Umbilical cord (tissue), 1 donor: ENCODE measurements at regions not wholly inside any gene's neighbourhood (a gene's known extent, or its start where the extent isn't known, plus 50 kb on each side); places are given as distances from the start of the nearest gene placed in this dataset.

Experiments used
- DNase-seq: peaks from one replicate; pipeline ENCODE4 v3.0.0-alpha.2; 2015; ENCODE audit warnings: low spot score

DNA sequence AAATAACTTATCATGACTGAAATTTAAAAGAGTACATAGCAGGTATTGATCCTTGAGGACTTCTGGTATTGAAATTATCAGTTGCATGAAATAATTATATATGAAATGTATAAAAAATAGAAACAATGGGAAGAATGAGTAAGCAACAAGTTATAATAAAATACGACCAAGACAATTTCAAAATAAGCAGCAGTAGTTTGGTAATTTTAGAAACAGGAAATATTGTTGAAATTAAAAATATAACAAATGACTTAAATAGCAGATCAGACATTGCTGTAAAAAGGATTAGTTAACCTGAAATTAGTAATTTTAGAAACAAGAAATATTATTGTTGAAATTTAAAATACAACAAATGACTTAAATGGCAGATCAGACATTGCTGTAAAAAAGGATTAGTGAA, 152.3 kb downstream of the BTC start:
- DNase-seq: no peak

DNA sequence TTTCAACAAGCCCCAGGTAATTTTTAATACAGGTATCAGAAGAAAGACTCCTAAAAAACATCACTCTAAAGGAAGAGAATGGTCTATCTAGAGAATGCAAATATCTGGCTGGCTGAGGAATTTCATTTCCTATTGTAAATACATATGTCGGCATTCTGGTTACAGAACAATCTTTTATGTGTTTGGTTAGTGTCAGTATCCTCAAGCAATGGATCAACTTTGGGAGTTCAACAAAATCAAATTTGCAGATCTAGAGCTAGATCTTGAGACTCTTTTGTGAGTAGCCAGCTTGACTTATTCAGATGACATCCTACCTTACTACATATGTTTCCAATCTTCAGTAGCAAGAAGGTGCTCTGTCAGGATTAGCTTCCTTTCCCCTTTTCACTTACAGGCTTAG, 145.1 kb downstream of the BTC start:
- no peak for DNase-seq

DNA sequence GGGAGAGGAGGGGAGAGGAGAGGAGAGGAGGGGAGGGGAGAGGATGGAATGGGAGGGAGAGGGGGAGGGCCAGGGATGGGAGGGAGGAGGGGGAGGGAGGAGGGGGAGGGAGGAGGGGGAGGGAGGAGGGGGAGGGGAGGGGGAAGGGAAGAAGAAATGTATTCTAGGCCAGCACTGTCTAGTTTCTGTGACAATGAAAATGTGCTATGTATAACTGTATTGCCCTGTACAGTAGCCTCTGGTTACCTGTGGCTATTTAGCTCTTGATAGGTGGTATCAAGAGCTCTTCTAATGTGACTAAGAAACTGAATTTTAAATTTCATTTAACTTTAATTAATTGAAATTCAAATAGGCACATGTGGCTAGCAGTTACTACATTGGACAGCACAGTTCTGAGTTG, 143.1 kb downstream of the BTC start:
- no peak for DNase-seq

DNA sequence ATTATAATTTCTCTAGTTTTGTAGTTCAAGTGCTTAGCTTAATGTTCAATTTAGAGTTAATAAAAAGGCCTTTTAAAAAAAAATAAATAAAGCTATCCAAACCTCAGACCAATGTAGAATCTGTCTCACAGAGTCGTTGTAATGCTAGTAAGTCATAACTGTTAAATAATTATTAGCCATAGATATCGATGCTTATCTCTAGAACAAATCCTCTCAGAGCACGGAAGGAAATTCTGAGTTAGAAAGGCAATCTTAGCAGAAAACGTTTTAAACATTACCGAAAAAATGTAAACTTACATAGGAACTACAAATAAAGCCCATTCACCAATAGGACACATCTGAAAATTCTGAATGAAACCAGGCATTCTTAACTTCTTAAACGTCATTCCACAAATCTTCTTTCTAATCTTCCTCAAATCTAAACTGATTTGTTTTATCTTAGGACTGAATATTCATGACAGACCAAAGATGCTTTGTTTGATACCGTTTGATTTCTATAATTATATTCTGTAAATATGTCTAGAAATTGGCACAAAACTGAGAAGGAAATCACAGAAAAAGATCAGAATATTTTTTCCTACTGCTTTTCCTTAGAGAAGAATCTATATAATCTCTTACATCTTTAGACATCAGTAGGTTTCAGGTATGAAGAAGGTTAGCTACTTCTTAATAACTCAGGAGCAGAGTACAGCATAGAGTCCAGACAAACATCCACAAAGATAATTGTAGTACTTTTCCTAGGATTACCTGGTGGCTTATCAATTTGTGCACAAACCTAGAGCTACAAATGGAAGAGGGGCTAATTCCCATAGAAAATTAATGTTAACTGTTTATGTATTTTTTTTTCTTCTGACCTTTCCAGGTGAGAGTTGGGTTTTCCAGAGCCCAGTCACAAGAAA, 140.7 kb downstream of the BTC start:
- DNase-seq: no peak

DNA sequence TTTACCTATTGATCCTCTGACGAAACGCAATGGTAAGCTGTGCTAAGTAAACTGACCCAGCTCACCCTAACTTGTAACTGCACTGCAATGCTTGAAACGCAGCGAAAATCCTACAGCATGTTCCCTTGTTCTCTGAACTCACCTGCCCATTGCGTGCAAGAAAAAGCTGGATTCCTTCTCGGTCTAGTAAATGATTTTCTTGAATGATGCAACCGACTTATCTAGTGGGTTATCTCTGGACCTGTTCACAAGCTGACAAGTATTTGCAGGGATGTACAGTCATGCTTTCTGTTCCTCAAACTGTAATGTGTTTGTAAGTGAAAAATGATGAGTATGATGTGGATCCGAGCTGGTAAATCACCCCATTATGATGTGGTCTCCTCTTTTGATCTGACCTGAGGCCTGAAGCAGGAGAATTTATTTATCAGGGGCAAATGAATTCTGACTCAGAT, 140.1 kb downstream of the BTC start:
- DNase-seq: peak; percentile 22

DNA sequence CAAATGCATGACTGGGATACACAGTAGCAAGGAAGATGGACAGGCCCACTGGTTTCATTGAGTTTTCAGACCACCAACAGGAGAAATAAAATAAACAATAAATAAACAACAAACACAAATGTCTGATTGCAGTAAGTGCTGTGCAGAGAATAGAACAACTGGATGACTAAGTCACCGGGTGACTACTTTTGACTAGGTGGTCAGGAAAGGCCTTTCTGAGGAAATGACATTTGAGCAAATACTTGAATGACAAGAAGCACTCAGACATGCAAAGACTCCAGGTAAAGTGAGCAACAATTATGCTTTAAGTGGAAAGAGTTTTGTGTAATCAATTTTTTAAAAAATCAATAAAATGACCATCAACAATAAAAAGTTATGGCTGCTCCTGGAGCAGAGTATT, 137.7 kb downstream of the BTC start:
- no peak for DNase-seq

DNA sequence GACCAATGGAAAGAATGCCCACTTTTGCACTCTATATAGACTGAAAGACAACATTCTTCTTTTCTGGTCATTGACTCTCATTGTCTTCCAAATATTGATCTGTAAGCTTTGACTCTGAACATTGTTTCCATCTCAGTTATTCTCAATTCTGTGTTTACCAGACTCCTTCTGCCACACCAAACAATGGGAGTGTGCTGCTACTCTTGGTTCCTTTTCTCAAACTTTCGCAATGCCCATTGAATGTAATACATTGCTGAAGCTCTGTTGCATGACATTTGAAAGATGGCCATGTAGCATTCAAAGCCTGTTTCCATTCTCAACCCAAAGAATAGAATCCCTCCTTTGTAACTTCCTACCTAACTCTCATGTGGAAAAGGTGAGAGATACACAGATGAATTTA, 136.2 kb downstream of the BTC start:
- DNase-seq: no peak

DNA sequence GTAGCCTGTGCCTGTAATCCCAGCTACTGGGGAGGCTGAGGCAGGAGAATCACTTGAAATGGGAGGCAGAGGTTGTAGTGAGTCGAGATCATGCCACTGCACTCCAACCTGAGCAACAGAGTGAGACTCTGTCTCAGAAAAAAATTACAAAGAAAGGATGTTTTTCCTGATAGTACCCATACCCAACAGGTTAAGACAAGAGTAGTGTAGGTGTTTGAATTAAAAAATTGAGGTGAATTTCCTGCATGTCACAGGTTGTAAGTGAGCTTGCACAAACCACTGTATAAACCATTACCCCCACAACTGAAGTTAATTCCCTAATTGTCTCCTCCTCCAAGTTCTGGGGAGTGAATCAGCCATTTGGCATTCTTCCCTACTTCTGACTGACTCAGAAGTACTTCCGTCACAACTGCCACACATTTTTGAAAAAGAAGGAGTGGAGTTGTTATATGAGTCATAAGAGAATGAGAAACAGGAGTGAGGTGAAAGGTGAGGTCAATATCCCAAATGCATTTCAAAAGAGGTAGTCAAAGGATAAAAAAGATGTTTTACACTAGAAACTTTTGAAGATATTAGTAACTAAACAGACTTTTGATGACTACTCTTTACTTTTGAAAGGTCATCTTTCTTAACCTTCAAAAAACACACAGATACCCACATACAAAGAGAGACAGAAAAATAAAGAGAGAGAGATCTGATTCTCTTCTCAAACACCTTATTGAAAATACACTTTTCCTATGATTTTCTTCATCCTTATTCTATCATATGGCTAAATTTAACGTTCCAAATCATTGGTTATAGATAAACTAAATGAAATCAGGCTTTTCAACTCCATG, 134.5 kb downstream of the BTC start:
- DNase-seq: peak; percentile 80

DNA sequence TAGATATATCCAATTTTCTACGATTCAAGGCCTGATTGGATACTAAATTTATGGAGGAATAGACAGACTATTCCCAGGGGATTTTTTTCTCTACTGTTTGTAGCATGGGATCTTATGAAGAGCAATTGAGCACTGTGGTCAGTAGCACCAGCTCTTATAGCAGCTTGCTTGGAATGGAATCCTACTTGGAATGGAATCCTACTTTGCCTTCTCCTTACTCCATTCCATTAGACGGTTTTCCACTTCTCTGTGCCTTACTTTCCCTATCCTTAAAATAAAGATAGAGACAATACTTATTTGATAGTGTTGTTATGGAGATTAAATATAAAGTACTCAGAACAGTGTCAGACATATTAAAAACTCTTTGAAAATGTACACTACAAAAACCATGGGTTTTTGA, 133.5 kb downstream of the BTC start:
- no peak for DNase-seq

DNA sequence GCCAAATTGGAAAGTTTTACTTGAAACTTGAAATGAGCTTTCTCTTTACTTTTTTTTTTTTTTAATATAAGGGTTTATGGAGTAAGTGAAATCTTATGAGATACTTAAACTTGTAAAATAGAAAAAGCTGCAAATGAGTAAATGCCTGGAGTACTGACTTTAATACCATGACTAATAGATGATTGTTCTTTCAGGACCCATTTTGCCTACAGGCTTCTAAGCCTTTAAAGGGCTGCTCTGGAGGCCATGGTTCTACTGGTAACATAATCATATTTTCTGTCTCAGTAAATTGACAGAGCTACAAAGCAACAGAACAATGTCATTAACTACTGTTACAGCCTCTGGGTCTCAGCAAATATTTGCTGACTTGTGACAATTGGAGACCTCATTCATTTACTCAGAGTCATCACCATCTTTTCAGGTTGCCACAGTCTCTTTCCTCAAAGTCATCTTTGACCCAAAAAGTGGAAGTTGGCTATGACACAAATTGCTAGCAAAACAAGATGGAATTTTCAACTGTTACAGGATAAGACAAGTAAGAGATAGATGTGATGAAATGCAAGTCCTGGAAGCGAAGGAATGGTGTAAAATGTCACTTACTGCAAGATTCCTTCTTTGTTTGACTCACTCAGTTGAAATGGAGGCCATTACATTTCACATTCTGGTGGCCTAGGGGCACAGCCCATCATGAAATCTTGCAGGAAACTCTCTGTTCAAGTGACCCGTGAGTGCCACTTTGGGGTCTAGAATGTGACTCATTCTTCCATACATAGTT, 132.7 kb downstream of the BTC start:
- DNase-seq: no peak

DNA sequence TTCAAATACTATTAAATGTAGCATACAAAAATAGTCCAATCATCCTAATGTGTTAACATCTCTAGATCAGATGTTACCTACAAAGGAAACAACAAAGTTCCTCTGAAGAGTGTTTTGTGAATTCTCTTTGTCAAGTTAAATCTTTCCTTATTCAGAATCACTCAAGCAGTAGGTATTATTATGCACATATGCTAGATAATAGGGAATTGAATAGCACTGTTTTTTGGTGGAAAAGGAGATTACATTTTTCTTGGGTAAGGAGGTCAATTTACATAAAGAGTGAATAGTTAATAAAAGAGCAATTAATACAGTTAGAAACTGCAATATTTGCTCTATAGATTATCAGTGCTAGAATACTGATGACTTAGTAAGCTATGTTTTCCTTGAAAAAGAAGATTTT, 130.7 kb downstream of the BTC start:
- DNase-seq: no peak

DNA sequence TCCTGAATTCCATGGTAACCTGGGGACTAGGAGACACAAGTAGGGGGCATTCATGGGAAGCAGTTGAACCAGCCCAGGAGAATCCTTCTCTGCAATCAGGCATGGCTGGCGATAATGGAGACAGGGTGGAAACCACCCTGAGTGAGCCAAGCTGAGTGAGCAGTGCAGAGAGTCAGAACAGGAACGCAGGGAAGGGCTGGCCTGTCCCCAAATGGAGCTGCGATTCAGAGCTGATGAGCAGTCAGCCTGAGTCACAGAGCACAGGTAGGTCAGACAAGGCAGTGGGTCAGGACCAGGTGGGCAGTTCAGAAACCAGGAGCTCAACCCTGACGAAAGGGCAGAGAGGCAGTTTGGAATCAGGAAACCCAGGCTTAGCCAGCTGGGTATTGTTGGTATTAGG, 129.0 kb downstream of the BTC start:
- DNase-seq: no peak

DNA sequence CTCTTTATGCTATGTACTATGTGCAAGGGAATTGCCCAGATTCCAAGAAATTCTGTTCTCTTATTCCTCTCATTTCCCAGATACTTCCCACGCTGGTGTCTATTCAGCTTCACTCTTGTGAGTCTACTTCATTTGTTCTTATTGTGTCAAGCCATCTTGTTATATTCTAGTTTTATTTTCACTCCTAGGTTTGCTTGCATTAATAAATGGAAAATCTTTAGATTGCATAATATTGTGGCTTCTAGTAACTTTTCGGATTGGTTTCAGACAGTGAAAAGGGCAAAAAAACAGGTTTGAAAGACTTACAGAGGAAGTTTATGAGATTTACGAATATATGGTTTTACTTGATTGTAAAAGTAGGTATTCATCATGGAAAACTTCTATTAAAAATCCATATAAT, 128.4 kb downstream of the BTC start:
- no peak for DNase-seq

DNA sequence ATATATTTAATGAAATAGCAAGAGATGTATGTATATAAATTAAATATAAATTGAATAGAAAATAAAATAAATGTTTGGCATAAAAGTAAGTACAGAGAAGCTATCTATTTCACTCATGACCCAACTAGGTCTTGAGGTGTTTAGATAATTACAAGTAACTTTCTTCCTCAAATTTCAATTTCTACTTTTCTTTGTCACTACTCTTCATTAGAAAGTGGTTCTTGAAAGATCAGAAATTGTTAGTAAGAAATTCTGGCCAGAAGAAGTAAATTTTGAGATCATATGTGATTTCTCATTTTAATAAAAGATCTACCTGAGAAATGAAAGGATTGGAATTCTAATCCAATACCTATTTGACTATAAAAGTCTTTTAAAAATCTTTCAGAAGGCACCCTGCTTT, 126.9 kb downstream of the BTC start:
- DNase-seq: no peak

DNA sequence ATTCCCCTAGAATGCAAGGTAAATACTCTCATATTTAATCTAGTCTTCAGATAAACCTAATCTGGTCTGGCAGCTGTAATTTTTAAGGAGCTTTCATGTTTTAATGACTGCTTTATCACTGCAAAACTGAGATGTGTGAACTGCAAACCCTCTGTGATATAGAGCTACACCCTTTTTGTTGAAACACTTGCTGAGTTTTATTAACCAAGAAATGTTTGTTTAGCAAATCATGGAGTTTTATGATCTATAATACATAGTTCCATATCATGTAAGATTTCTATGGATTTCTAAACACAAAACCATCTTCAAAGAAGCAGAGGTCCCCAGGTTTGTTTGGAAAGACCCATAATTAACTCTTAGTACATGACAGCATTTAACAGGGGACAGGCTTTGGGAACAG, 126.4 kb downstream of the BTC start:
- peak; percentile 2 for DNase-seq

DNA sequence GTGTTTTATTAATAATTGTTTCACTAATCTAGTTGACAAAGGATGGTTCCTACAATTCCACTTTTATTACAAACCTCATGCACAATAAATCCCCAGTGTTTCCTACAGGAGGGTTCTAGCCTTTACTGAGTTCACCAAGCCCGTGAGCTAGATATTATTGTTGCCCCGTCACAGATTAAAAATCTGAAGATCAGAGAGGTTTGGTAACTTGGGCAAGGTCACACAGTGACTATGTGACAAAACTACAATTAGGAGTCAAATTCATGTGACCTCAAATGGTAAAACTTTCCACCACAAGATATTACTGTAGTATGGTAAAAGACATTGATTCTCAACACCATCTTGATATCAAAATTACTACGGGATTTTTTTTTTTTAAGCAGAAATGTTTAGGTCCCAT, 124.6 kb downstream of the BTC start:
- DNase-seq: no peak

DNA sequence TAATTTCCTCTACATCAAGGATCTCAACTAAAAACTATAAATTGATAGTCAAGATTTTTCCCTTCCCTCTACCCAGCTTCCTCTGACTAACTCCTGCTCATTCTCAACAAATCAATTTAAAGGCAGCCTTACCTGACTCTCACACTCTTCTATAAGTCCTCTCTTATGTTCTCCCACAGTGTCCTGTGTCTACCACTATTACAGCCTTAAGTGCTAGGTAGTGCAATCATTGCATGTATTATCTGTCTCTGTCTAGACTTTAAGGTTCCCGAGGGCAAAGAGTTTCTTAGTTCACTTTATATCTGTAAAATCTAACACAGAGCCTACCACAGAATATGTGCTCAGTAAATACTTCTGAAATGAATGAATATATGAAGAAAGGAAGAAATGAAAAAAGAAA, 123.7 kb downstream of the BTC start:
- DNase-seq: no peak

DNA sequence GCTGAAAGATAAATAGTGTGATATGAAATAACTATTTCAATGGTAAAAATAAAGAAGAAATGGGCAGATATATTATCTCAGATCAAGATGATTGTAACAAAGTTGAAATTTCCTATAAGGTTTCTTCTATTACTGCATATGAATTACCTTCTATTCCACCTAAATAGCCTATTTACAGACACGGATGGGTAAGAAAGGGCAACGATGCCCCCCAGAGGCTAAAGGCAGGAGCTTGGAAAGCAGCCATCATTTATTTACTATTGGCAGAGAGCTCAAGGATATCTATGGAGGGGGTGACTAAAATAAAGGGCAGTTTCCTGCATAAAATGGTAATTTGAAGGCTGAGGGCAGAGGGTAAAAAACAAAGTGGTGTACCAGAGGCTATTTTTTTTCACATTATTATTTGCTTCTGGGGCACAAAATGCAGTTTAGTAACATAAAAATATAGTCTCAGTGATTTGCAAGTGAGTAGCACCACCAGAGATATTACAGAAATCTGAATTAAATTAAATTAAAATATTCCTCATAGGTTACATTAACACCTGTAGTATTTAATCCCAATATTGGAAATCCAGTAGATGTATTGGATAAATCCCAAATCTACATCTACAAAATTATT, 123.1 kb downstream of the BTC start:
- DNase-seq: peak; percentile 43

DNA sequence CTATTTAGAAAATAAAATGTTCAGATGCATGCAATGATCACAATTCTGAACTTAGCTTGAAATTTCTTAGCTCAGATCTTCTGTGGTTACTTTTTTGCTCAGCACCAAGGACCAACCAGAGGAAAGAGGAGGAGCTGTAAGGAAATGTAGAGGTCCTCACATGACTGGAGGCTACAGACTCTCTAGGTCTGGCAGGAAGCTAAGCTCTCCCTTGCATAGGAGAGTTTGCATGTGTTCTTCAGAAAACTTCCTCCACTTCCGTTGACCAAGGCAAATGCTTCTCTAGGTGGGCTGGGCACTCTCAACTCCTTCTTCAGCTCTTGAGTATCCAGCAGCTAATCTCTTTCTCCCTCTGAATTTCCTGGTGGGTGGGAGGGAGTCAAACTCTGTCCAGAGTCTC, 119.6 kb downstream of the BTC start:
- DNase-seq: no peak

DNA sequence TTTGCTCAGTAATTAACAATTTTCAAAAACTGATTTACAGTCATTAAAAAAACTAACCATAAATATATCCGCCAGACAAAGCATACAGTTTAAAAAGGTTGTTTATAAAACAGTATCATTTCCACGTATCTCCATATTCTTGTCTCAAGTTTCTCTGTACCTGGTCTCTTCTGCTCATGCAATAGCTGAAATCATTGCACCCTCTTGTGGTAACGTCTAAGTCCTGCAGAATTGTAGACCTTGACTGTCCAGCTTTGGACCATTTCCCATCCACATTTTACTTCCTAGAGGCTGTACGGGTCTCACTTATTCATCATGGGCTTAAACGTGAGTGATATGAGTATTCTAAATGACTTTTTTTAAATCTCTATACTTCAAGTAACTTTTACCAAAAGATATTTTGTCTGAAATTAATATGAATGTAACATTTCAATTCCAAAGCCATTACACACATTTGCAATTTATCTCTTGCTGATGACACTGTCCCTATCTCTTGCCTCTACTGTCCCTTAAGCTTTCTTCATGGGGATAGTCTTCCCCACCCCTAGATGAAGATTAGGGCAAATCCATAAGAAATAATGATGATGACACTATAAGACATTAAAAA, 118.5 kb downstream of the BTC start:
- DNase-seq: peak; percentile 59
